ENCODE measurements at regions not wholly inside any gene's neighbourhood (a gene's known extent, or its start where the extent isn't known, plus 50 kb on each side); places are given as distances from the start of the nearest gene placed in this dataset.

DNA sequence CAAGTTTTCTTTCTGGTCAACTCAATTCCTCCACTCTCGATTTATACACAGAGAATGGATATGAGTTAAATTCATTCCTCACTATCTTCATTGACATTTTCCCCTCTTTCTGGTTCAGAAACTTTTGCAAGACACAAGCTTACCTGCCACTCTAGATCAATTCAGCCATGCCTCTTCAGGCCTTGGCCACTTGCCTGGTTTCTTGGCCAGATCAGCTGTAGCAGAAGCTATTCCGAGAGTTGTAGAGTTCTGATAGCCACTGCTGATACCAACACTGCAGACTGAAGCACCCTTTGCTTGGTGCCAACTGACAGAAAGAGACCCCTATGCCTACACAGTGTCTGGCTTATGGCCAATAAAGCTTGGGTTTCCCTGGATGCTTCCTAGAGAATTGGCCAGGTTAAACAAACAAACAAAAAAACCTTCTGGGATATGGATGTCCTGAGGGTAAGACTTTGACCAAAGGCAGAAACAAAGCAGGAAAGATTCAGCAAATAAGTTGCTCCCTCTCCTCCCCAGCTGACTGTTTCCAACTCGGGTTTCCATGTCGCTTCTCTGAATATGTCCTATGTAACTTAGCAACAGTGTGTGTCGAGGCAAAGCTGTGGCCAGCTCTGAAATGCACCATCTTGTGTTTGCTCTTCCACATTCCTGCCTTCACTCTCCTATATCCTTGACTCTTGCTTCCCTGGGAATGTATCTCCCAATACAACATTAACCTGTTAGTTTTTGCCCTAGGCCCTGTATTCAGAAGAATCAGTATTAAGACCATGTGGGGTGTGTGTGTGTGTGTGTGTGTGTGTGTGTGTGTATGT, 521.6 kb downstream of the EPHA3 start:
- no peak for TF ChIP-seq CTCF (IDR thresholded peaks at IDR 0.05)
- TF ChIP-seq POLR2A (IDR thresholded peaks at IDR 0.05), result no peak
